ENCODE measurements at regions not wholly inside any gene's neighbourhood (a gene's known extent, or its start where the extent isn't known, plus 50 kb on each side); places are given as distances from the start of the nearest gene placed in this dataset.
"Not testable (repeated sequence)": the region's sequence is repeated elsewhere in the genome, so short reads cannot be mapped to it uniquely, and the experiment has no call there.

DNA sequence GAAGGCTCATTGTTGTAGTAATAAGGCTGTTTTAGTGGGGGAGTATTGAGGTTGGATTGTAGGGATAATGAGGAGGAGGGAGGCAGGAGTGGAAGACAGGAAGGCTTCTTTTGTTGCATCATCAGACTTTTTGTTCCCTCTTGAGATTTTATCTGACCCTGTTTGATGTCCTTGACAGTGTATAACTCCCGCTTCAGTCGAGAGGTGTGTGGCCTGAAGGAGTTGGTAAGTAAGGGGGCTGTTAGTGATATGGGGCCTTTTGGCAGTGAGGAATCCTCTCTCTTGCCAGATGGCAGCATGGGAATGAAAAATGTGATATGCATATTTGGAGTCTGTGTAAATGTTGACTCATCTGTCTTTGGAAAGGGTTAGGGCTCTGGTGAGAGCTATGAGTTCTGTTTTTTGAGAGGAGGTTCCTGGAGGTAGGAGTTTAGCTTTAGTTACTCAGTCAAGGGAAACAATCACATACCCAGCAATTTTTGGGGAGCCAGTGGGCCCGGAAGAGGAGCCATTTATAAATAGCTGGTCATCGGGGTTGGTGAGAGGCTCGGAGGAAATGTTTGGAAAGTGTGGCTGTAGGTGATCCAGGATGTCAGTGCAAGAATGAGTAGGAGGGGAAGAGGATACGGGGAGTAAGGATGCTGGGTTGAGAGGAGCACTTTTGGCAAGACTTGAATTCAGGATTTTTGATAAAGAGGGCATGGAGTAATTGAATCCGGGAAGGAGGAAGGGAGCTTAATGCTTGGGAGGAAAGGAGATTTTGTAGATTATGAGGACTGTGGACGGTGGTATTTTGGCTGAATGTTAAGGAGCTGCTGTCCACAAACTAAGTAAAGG, 136.7 kb upstream of the ETV3 start:
- no peak overlapping the region for H3K27ac ChIP-seq (ENCODE audit: low read depth in 1 of 3, low read length in 2 of 3)
- H3K36me3 ChIP-seq (ENCODE audit: control insufficient read depth in 3 of 3, insufficient read depth in 2 of 3, low read depth in 1 of 3, low read length in 3 of 3) = no peaks in the 10 kb centered on the region
- H3K4me3 ChIP-seq (ENCODE audit: low read depth in 1 of 3, low read length in 3 of 3) = no peak overlapping the region
- FAIRE-seq (no peak), DNase-seq (no peak)
- H3K27me3 ChIP-seq (ENCODE audit: control insufficient read depth in 3 of 3, insufficient read depth in 3 of 3, low read length in 3 of 3) = peaks cover 0 to 13% (median 4%) of the 10 kb centered on the region in 3 donors
- no peaks in the 10 kb centered on the region for H3K9me3 ChIP-seq (ENCODE audit: control insufficient read depth in 2 of 2, insufficient read depth in 1 of 2, low read depth in 1 of 2, low read length in 1 of 2)
- H3K4me1 ChIP-seq (ENCODE audit: control insufficient read depth in 3 of 3, insufficient read depth in 2 of 3, low read depth in 1 of 3, low read length in 2 of 3) = no peaks in the 10 kb centered on the region
- 67 to 91% (median 78%) methylated on average over 8 of the region's 8 CpGs for WGBS, 3 donors

DNA sequence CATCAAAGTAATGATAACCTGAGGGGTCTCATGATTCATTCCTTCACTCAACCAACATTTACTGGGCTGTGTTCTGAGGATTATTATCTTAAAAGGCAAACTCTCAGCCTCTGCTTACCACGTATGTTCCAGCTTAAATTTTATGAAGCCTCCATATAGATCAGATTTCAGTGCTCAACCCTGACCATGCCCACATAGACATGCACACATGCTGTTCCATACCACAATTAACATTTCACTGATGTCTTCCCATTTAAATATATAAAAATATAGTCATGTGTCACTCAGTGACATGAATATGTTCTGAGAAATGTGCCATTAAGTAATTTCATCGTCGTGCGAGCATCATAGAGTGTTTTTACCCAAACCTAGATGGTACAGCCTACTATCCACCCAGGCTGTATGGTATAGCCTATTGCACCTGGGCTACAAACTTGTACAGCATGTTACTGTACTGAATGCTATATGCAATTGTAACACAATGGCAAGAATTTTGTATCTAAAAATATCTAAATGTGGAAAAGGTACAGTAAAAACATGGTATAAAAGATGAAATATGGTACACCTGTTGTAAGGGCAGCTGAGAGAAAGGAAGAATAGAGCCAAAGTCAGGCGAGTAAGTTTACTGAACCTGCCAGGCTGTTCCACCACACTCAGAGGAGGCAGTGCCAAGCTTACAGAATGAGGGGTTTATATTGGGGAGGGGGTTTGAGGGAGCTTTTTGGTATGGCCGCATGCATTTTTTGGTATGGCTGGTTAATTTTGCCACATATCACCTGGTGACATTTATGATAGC, 134.7 kb upstream of the ETV3 start:
- 82 to 92% (median 91%) methylated on average over 6 of the region's 6 CpGs for WGBS, 3 donors
- FAIRE-seq (no peak), DNase-seq (no peak)
- no peak overlapping the region for H3K4me3 ChIP-seq (ENCODE audit: low read depth in 1 of 3, low read length in 3 of 3)
- H3K4me1 ChIP-seq (ENCODE audit: control insufficient read depth in 3 of 3, insufficient read depth in 2 of 3, low read depth in 1 of 3, low read length in 2 of 3) = no peaks in the 10 kb centered on the region
- no peaks in the 10 kb centered on the region for H3K9me3 ChIP-seq (ENCODE audit: control insufficient read depth in 2 of 2, insufficient read depth in 1 of 2, low read depth in 1 of 2, low read length in 1 of 2)
- H3K27me3 ChIP-seq (ENCODE audit: control insufficient read depth in 3 of 3, insufficient read depth in 3 of 3, low read length in 3 of 3) = peaks cover 0 to 9% (median 0%) of the 10 kb centered on the region in 3 donors
- no peaks in the 10 kb centered on the region for H3K36me3 ChIP-seq (ENCODE audit: control insufficient read depth in 3 of 3, insufficient read depth in 2 of 3, low read depth in 1 of 3, low read length in 3 of 3)
- no peak overlapping the region for H3K27ac ChIP-seq (ENCODE audit: low read depth in 1 of 3, low read length in 2 of 3)

DNA sequence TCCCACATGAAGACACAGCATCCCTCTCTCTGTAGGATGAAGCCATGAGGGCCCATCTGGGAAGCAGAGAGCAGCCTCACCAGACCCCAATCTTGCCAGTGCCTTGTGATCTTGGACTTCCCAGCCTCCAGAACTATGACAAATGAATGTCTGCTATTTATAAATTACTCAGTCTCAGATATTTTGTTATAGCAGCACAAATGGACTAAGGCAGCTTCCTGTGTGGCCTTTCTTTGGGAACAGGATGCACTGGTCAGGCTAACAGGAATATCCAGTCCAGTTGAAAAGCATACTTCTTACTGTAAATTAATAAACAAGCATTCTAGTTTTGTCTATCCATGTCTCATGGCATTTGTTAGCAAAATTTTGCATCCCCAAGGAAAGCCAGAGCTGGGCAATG, 134.1 kb upstream of the ETV3 start:
- no peak for DNase-seq
- H3K36me3 ChIP-seq (ENCODE audit: control insufficient read depth in 3 of 3, insufficient read depth in 2 of 3, low read depth in 1 of 3, low read length in 3 of 3) = no peaks in the 10 kb centered on the region
- FAIRE-seq = no peak
- peaks cover 0 to 10% (median 0%) of the 10 kb centered on the region in 3 donors for H3K27me3 ChIP-seq (ENCODE audit: control insufficient read depth in 3 of 3, insufficient read depth in 3 of 3, low read length in 3 of 3)
- no peak overlapping the region for H3K27ac ChIP-seq (ENCODE audit: low read depth in 1 of 3, low read length in 2 of 3)
- H3K4me1 ChIP-seq (ENCODE audit: control insufficient read depth in 3 of 3, insufficient read depth in 2 of 3, low read depth in 1 of 3, low read length in 2 of 3) = no peaks in the 10 kb centered on the region
- no peaks in the 10 kb centered on the region for H3K9me3 ChIP-seq (ENCODE audit: control insufficient read depth in 2 of 2, insufficient read depth in 1 of 2, low read depth in 1 of 2, low read length in 1 of 2)
- H3K4me3 ChIP-seq (ENCODE audit: low read depth in 1 of 3, low read length in 3 of 3) = no peak overlapping the region

DNA sequence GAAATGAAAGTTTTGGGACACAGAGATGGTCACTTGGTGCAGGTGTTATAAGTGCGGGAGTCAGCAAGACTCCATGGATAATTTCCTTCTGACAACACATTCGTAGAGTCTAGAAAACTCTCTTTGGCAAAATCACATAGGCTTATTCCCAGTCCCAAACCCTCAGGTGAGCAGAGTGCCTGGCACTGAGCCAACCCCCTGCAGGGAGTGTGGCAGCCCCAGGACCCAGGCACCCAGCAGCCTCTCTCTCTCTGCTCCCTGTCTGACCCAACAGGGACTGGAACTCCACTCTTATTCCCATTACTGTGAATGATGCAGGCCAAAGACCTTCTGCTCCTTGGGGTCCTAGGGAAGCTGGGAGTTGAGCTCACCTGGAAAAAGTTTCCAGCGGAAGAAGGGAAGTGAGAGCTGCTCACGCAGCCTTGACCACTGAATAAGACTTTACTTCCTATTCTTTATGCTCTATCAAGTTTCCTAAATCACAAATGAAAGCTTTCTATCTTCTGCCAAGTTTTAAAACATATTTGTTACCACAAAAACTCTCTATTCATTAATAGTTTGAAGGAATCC, 132.6 kb upstream of the ETV3 start:
- DNase-seq (no peak), FAIRE-seq (no peak)
- 81 to 87% (median 82%) methylated on average over 4 of the region's 4 CpGs for WGBS, 3 donors
- Histone ChIP-seq H3K36me3 (ENCODE audit: control insufficient read depth in 3 of 3, insufficient read depth in 2 of 3, low read depth in 1 of 3, low read length in 3 of 3) (no peaks in the 10 kb centered on the region), H3K27ac (ENCODE audit: low read depth in 1 of 3, low read length in 2 of 3) (no peak overlapping the region), H3K27me3 (ENCODE audit: control insufficient read depth in 3 of 3, insufficient read depth in 3 of 3, low read length in 3 of 3) (peaks cover 0 to 6% (median 0%) of the 10 kb centered on the region in 3 donors), H3K4me1 (ENCODE audit: control insufficient read depth in 3 of 3, insufficient read depth in 2 of 3, low read depth in 1 of 3, low read length in 2 of 3) (no peaks in the 10 kb centered on the region), H3K4me3 (ENCODE audit: low read depth in 1 of 3, low read length in 3 of 3) (no peak overlapping the region), H3K9me3 (ENCODE audit: control insufficient read depth in 2 of 2, insufficient read depth in 1 of 2, low read depth in 1 of 2, low read length in 1 of 2) (no peaks in the 10 kb centered on the region)

DNA sequence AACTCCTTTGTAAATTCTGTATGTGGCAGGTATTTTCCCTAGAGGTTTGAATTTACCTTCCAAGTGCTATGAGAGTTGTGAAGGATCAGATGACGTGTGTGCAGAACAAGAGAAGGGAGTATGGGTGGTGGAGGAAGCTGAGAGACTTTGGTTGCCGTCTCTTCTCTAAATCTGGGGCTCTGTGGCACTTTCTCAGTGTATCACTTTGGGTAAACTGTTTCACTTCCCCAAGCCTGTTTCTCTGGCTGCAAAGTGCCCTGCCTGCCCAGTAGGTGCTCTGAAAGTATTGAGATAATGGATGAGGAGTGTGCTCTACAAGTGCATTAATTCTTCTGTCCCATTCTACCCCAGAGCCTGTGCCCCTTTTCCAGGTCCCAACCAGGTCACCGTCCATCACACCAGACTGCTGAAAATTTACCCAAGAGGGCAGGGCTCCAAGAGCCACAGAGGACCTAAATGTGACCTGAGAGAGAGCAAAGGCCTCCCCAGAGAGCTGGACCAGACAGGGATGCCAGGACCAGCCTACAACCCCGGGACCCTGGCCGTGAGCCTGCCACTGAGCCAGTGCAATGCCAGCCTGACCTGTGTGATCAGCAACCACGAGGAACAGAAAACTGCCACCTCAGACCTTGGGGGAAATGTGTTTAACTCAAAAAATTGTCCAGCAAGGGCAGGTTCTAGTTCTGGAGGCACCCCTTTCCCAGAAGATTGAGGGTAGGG, 131.6 kb upstream of the ETV3 start:
- Histone ChIP-seq H3K4me1 (ENCODE audit: control insufficient read depth in 3 of 3, insufficient read depth in 2 of 3, low read depth in 1 of 3, low read length in 2 of 3) (no peaks in the 10 kb centered on the region), H3K36me3 (ENCODE audit: control insufficient read depth in 3 of 3, insufficient read depth in 2 of 3, low read depth in 1 of 3, low read length in 3 of 3) (no peaks in the 10 kb centered on the region), H3K4me3 (ENCODE audit: low read depth in 1 of 3, low read length in 3 of 3) (no peak overlapping the region), H3K27me3 (ENCODE audit: control insufficient read depth in 3 of 3, insufficient read depth in 3 of 3, low read length in 3 of 3) (peaks cover 0 to 2% (median 0%) of the 10 kb centered on the region in 3 donors), H3K9me3 (ENCODE audit: control insufficient read depth in 2 of 2, insufficient read depth in 1 of 2, low read depth in 1 of 2, low read length in 1 of 2) (no peaks in the 10 kb centered on the region), H3K27ac (ENCODE audit: low read depth in 1 of 3, low read length in 2 of 3) (no peak overlapping the region)
- WGBS, 3 donors = 70 to 79% (median 72%) methylated on average over 6 of the region's 6 CpGs
- FAIRE-seq (no peak), DNase-seq (no peak)

DNA sequence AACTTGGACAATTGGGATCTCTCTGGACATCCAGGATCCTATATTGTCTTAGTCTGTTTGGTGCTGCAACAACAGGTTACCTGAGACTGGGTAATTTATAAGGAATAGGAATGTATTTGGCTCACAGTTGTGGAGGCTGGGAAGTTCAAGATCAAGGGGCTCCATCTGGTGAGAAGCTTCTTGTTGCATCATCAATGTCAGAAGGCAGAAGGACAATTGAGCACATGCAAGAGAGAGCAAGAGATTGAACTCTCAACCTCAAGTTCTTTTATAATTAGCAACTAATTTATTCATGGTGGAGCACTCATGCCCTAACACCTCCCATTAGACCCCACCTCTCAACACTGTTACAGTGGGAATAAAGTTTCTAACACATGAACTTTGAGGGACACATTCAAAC, 124.7 kb upstream of the ETV3 start:
- no peaks in the 10 kb centered on the region for H3K4me1 ChIP-seq (ENCODE audit: control insufficient read depth in 3 of 3, insufficient read depth in 2 of 3, low read depth in 1 of 3, low read length in 2 of 3)
- no peak overlapping the region for H3K4me3 ChIP-seq (ENCODE audit: low read depth in 1 of 3, low read length in 3 of 3)
- no peak overlapping the region for H3K27ac ChIP-seq (ENCODE audit: low read depth in 1 of 3, low read length in 2 of 3)
- peaks cover 0 to under 1% (median 0%) of the 10 kb centered on the region in 3 donors for H3K27me3 ChIP-seq (ENCODE audit: control insufficient read depth in 3 of 3, insufficient read depth in 3 of 3, low read length in 3 of 3)
- no peaks in the 10 kb centered on the region for H3K36me3 ChIP-seq (ENCODE audit: control insufficient read depth in 3 of 3, insufficient read depth in 2 of 3, low read depth in 1 of 3, low read length in 3 of 3)
- peaks cover 0 to 6% of the 10 kb centered on the region in 2 donors for H3K9me3 ChIP-seq (ENCODE audit: control insufficient read depth in 2 of 2, insufficient read depth in 1 of 2, low read depth in 1 of 2, low read length in 1 of 2)
- FAIRE-seq = no peak
- DNase-seq = no peak

DNA sequence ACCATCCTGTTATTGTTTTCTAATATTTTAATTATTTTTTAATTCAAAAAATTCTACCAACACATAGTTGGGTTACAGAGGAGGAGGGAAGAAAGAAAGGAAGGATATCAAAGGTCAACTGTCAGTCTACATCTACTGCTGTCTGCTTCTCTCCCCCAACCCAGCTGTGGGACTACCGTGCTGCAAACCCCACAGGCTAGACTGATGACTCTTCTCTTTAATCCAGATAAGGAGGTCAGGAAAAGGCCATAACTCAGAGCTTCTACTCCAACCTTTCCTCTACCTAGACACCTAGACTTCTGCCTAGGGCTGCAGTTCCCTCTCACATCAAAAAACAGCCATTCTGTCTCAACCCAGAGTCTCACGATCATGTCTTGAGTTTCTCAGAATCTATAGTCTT, 124.2 kb upstream of the ETV3 start:
- WGBS, 3 donors = 69 to 73% (median 69%) methylated on average over 2 of the region's 2 CpGs
- no peaks in the 10 kb centered on the region for H3K27me3 ChIP-seq (ENCODE audit: control insufficient read depth in 3 of 3, insufficient read depth in 3 of 3, low read length in 3 of 3)
- H3K4me3 ChIP-seq (ENCODE audit: low read depth in 1 of 3, low read length in 3 of 3) = no peak overlapping the region
- H3K4me1 ChIP-seq (ENCODE audit: control insufficient read depth in 3 of 3, insufficient read depth in 2 of 3, low read depth in 1 of 3, low read length in 2 of 3) = no peaks in the 10 kb centered on the region
- DNase-seq (no peak), FAIRE-seq (no peak)
- no peaks in the 10 kb centered on the region for H3K36me3 ChIP-seq (ENCODE audit: control insufficient read depth in 3 of 3, insufficient read depth in 2 of 3, low read depth in 1 of 3, low read length in 3 of 3)
- H3K9me3 ChIP-seq (ENCODE audit: control insufficient read depth in 2 of 2, insufficient read depth in 1 of 2, low read depth in 1 of 2, low read length in 1 of 2) = peaks cover 0 to 6% of the 10 kb centered on the region in 2 donors
- H3K27ac ChIP-seq (ENCODE audit: low read depth in 1 of 3, low read length in 2 of 3) = no peak overlapping the region

DNA sequence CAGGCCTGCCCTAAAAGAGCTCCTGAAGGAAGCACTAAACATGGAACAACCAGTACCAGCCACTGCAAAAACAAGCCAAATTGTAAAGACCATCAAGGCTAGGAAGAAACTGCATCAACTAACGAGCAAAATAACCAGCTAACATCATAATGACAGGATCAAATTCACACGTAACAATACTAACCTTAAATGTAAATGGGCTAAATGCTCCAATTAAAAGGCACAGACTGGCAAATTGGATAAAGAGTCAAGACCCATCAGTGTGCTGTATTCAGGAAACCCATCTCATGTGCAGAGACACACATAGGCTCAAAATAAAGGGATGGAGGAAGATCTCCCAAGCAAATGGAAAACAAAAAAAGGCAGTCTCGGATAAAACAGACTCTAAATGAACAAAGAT, 117.7 kb upstream of the ETV3 start:
- not testable (repeated sequence) for DNase-seq; FAIRE-seq; H3K9me3 ChIP-seq (ENCODE audit: control insufficient read depth in 2 of 2, insufficient read depth in 1 of 2, low read depth in 1 of 2, low read length in 1 of 2); H3K27me3 ChIP-seq (ENCODE audit: control insufficient read depth in 3 of 3, insufficient read depth in 3 of 3, low read length in 3 of 3); H3K27ac ChIP-seq (ENCODE audit: low read depth in 1 of 3, low read length in 2 of 3); H3K36me3 ChIP-seq (ENCODE audit: control insufficient read depth in 3 of 3, insufficient read depth in 2 of 3, low read depth in 1 of 3, low read length in 3 of 3); H3K4me1 ChIP-seq (ENCODE audit: control insufficient read depth in 3 of 3, insufficient read depth in 2 of 3, low read depth in 1 of 3, low read length in 2 of 3); H3K4me3 ChIP-seq (ENCODE audit: low read depth in 1 of 3, low read length in 3 of 3)
- WGBS, 3 donors = 58 to 85% (median 73%) methylated on average over 2 of the region's 3 CpGs

Measured in small intestine (tissue), 7 donors.